HFFc6 (cell line): ENCODE measurements at regions not wholly inside any gene's neighbourhood (a gene's known extent, or its start where the extent isn't known, plus 50 kb on each side); places are given as distances from the start of the nearest gene placed in this dataset.

ENCODE experiments used
- DNase-seq: peaks from one replicate; pipeline ENCODE4 v3.0.0-alpha.2; 2018
- H3K27ac Mint-ChIP-seq: 2 replicates; pipeline ENCODE4 v1.8.0; 2020; ENCODE audit warnings: mild to moderate bottlenecking, mixed read lengths
- H3K27me3 Mint-ChIP-seq: 2 replicates; pipeline ENCODE4 v1.8.0; 2021; ENCODE audit warnings: mild to moderate bottlenecking, moderate library complexity, mixed read lengths; ENCODE audit not compliant: insufficient read depth
- H3K36me3 Mint-ChIP-seq: 2 replicates; pipeline ENCODE4 v1.8.0; 2021; ENCODE audit warnings: low read depth, mixed read lengths
- H3K4me1 Mint-ChIP-seq: 2 replicates; pipeline ENCODE4 v1.8.0; 2020; ENCODE audit warnings: low read depth, mixed read lengths
- H3K4me3 Mint-ChIP-seq: 2 replicates; pipeline ENCODE4 v1.8.0; 2020; ENCODE audit warnings: mild to moderate bottlenecking, moderate library complexity, mixed read lengths
- H3K9me3 Mint-ChIP-seq: 2 replicates; pipeline ENCODE4 v1.8.0; 2020; ENCODE audit warnings: mild to moderate bottlenecking, mixed read lengths
- TF ChIP-seq, protein P1 (sequence below): fragments of 200-600 bp; sonication (generic); IDR thresholded peaks from 2 replicates; pipeline ENCODE4 v1.5.0; 2021; ENCODE audit warnings: antibody characterized with exemption, mild to moderate bottlenecking

DNA sequence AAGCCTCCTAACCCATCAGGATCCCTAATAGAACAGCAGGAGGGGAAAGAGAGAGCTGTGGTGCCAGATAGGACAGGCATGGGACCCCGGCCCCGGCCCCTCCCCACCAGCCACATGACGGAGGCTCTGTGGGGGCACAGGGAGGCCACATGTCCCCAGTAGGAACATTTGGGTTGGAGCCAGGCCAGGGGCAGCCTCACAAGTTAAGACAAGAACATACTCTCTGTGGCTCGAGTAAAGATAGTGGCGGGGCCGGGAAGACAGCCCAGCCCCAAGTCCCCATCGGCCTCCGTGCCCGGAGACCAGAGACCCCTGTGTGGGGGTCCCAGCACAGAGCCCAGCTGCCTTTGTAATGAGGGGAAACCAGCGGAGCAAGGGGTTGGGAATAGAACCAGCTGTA is 78.6 kb upstream of the GALNT9 start:
- no peak overlapping the region for H3K27ac Mint-ChIP-seq
- H3K4me3 Mint-ChIP-seq, result no peak overlapping the region
- H3K9me3 Mint-ChIP-seq, result peaks cover 4% of the 10 kb centered on the region; the same call in 1 of the 2 replicates
- TF ChIP-seq, protein P1, sequence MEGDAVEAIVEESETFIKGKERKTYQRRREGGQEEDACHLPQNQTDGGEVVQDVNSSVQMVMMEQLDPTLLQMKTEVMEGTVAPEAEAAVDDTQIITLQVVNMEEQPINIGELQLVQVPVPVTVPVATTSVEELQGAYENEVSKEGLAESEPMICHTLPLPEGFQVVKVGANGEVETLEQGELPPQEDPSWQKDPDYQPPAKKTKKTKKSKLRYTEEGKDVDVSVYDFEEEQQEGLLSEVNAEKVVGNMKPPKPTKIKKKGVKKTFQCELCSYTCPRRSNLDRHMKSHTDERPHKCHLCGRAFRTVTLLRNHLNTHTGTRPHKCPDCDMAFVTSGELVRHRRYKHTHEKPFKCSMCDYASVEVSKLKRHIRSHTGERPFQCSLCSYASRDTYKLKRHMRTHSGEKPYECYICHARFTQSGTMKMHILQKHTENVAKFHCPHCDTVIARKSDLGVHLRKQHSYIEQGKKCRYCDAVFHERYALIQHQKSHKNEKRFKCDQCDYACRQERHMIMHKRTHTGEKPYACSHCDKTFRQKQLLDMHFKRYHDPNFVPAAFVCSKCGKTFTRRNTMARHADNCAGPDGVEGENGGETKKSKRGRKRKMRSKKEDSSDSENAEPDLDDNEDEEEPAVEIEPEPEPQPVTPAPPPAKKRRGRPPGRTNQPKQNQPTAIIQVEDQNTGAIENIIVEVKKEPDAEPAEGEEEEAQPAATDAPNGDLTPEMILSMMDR, result no peak
- DNase-seq, result no peak
- H3K36me3 Mint-ChIP-seq, result no peaks in the 10 kb centered on the region
- no peaks in the 10 kb centered on the region for H3K4me1 Mint-ChIP-seq
- peaks cover 14% of the 10 kb centered on the region for H3K27me3 Mint-ChIP-seq

DNA sequence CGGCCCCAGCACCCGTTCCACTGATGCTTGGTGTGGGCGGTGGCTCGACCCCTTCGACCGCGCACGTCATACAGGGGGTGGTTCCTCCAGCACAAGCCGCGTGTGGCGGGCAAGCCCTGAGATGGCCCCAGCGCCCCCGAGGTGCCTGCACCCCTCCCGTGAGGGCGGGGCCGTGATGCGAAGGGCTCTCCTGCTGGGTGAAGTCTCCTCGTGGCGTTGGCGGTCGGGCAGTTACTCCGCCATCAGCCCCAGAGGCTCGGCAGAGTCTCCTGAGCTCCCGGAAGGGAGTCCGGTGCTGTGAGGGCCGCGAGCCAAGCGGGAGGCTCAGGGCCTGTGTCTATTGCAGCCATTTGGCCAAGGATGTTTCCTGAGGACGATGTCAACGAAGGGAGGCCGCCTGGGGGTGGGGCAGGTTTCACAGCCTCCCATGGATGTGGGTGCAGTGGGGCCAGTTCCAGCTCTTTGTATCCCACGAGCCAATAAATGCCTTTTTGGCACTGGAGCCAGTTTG is 78.1 kb upstream of the GALNT9 start:
- no peaks in the 10 kb centered on the region for H3K36me3 Mint-ChIP-seq
- no peaks in the 10 kb centered on the region for H3K4me1 Mint-ChIP-seq
- DNase-seq, result no peak
- TF ChIP-seq, protein P1, result no peak
- H3K27me3 Mint-ChIP-seq, result peaks cover 19% of the 10 kb centered on the region
- peaks cover 4% of the 10 kb centered on the region; the same call in 1 of the 2 replicates for H3K9me3 Mint-ChIP-seq
- no peak overlapping the region for H3K27ac Mint-ChIP-seq
- no peak overlapping the region for H3K4me3 Mint-ChIP-seq

DNA sequence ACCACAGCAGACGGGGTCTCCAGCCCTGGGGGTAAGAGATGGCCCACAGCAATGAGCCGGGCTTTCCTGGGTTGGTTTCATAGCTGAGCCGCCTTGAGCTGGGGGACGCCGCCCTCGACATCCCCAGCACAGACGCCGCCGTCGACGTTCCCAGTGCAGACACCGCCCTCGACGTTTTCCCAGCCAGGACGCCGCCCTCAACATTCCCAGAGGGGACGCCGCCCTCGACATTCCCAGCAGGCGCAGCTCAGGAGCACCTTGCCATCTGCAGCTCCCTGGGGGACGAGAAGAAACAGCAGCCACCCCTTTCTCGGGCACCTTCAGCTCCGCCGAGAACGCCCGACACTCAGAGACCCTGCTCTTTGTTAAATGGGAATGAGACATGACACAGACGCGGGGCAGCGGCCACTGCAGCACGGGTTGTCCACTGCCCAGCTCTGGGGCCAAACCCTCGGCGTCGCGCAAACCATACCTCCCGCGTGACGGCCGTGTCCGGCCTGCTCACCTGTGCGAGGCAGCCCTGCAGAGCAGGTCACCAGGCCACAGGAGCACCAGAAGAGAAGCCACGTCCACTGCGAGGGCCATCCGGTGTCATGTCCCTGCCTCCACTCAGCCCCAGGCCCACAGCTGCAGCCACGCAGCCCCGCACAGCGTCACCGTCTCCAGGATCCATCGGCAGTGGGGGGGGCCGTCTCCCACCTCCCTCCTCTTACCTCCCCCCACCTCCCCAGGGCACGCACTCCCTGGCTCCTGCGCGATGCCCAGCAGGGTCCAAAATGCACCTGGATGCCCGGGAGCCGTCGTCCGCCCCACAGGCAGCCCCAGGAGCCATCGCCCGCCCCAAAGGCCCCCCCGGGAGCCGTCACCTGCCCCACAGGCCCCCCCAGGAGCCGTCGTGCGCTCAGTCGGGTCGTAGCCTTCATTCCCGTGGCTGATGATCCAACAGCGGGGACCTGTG is 77.4 kb upstream of the GALNT9 start:
- no peak for DNase-seq
- peaks cover 4% of the 10 kb centered on the region; the same call in 1 of the 2 replicates for H3K9me3 Mint-ChIP-seq
- H3K27ac Mint-ChIP-seq, result no peak overlapping the region
- H3K27me3 Mint-ChIP-seq, result peaks cover 22% of the 10 kb centered on the region
- no peak overlapping the region for H3K4me3 Mint-ChIP-seq
- TF ChIP-seq, protein P1, result no peak
- no peaks in the 10 kb centered on the region for H3K4me1 Mint-ChIP-seq
- no peaks in the 10 kb centered on the region for H3K36me3 Mint-ChIP-seq

DNA sequence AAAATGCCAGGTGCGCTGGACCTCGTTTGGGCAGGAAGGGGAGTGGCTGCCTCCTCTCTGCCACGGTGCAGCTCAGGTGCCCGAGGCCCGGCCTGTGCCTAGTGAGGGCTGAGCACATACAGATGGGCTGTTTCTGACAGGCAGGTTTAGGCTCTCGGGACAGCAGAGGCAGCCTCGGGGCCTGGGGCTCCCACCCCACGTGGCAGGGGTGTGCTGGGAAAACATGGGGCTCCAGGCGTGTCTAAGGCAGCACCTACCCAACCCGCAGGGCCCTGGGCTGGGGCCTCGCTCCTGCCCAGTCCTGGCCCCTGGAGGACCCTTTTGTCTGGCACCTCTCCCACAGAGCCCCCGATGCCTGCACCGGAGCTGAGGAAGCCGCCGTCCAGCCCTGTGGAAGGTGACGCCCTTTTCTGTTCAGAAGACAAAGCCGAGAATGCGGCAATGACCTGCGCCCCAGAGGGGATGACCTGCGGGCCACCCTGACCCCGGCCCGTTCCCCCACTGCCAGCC is 76.4 kb upstream of the GALNT9 start:
- no peaks in the 10 kb centered on the region for H3K36me3 Mint-ChIP-seq
- no peak overlapping the region for H3K4me3 Mint-ChIP-seq
- H3K4me1 Mint-ChIP-seq, result no peaks in the 10 kb centered on the region
- H3K9me3 Mint-ChIP-seq, result no peaks in the 10 kb centered on the region
- no peak for DNase-seq
- H3K27me3 Mint-ChIP-seq, result peaks cover 25% of the 10 kb centered on the region
- H3K27ac Mint-ChIP-seq, result no peak overlapping the region
- TF ChIP-seq, protein P1, result no peak

DNA sequence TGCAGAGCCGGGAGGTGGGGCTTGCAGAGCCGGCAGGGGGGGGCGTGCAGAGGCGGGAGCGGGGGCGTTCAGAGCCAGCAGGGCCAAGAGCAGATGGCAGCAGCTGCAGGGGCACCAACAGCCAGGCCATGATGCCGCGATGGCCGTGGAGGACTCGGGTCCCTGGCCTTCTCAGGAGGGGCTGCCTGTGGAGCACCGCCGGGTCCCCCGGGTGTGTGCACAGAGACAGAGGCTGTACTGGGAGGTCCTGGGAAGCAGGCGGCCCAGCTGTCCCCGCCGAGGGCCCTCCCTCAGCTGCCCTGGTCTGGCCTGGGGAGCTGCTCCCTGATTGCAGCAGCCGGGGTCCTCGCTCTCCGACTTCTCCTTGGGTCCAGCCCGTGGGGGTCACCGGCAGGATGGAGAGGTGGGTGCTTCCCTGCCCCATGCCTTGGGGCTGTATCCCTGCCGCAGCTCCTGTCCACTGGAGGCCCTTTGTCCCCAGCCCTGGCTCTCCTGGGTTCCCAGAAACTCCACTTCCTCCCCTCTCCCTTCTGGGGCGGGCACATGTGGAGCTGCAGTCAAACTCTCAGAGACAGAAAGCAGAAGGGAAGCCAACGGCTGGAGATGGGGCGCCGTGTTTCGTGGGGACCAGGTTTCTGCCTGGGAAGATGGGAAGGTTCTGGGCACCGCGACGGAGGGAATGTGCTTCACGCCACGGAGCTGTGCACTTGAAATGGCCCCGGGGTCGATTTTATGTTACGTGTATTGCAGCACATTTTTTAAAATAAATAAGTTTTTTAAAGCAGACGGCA is 75.8 kb upstream of the GALNT9 start:
- no peaks in the 10 kb centered on the region for H3K4me1 Mint-ChIP-seq
- H3K27ac Mint-ChIP-seq, result no peak overlapping the region
- H3K9me3 Mint-ChIP-seq, result no peaks in the 10 kb centered on the region
- peaks cover 27% of the 10 kb centered on the region for H3K27me3 Mint-ChIP-seq
- no peak overlapping the region for H3K4me3 Mint-ChIP-seq
- DNase-seq, result no peak
- H3K36me3 Mint-ChIP-seq, result no peaks in the 10 kb centered on the region
- TF ChIP-seq, protein P1, result no peak
